Inferior parietal cortex (tissue), 1 donor: ENCODE measurements at regions not wholly inside any gene's neighbourhood (a gene's known extent, or its start where the extent isn't known, plus 50 kb on each side); places are given as distances from the start of the nearest gene placed in this dataset.
"Not testable (repeated sequence)": the region's sequence is repeated elsewhere in the genome, so short reads cannot be mapped to it uniquely, and the experiment has no call there.

Source experiments
- DNase-seq: peaks from one replicate; pipeline ENCODE4 v3.0.0-alpha.2; 2016; ENCODE audit errors: extremely low spot score

- DNase-seq, result no peak
Observed at GRCh38 chr3:106022913-106023312, 154.1 kb upstream of the CBLB start.

GRCh38 chr3:106025151-106025722, 156.4 kb upstream of the CBLB start:
- DNase-seq, result no peak

GRCh38 chr3:106029954-106030626, 161.3 kb upstream of the CBLB start:
- DNase-seq, result no peak

- DNase-seq, result no peak
Observed at GRCh38 chr3:106030627-106030963, 161.8 kb upstream of the CBLB start.

- no peak for DNase-seq
Observed at GRCh38 chr3:106032479-106032878, 163.7 kb upstream of the CBLB start.

GRCh38 chr3:106033654-106034053, 164.8 kb upstream of the CBLB start:
- no peak for DNase-seq

- no peak for DNase-seq
Observed at GRCh38 chr3:106034313-106034712, 165.5 kb upstream of the CBLB start.

GRCh38 chr3:106035619-106036018, 166.8 kb upstream of the CBLB start:
- no peak for DNase-seq

GRCh38 chr3:106036696-106037095, 167.9 kb upstream of the CBLB start:
- no peak for DNase-seq

- no peak for DNase-seq
Observed at GRCh38 chr3:106047221-106047620, 178.4 kb upstream of the CBLB start.

- no peak for DNase-seq
Observed at GRCh38 chr3:106048946-106049481, 180.2 kb upstream of the CBLB start.

GRCh38 chr3:106049821-106050220, 181.0 kb upstream of the CBLB start:
- no peak for DNase-seq

- no peak for DNase-seq
Observed at GRCh38 chr3:106056931-106057330, 188.1 kb upstream of the CBLB start.

GRCh38 chr3:106058475-106058874, 189.7 kb upstream of the CBLB start:
- no peak for DNase-seq

GRCh38 chr3:106059953-106060517, 191.2 kb upstream of the CBLB start:
- DNase-seq, result no peak

GRCh38 chr3:106063909-106064308, 195.1 kb upstream of the CBLB start:
- DNase-seq, result no peak

- DNase-seq, result no peak
Observed at GRCh38 chr3:106065831-106066230, 197.0 kb upstream of the CBLB start.

GRCh38 chr3:106067711-106068110, 198.9 kb upstream of the CBLB start:
- no peak for DNase-seq

- DNase-seq, result peak; percentile 17
Observed at GRCh38 chr3:106068381-106068780, 199.6 kb upstream of the CBLB start.

GRCh38 chr3:106068795-106069194, 200.0 kb upstream of the CBLB start:
- no peak for DNase-seq

GRCh38 chr3:106070187-106070586, 201.4 kb upstream of the CBLB start:
- DNase-seq, result no peak

GRCh38 chr3:106071306-106071705, 202.5 kb upstream of the CBLB start:
- DNase-seq, result no peak

- not testable (repeated sequence) for DNase-seq
Observed at GRCh38 chr3:106072596-106072995, 203.8 kb upstream of the CBLB start.
